ENCODE measurements at regions not wholly inside any gene's neighbourhood (a gene's known extent, or its start where the extent isn't known, plus 50 kb on each side); places are given as distances from the start of the nearest gene placed in this dataset.

- no peak for TF ChIP-seq EP300 (IDR thresholded peaks at IDR 0.05)
- no peak for TF ChIP-seq POLR2A (IDR thresholded peaks at IDR 0.05)
- TF ChIP-seq CTCF (IDR thresholded peaks at IDR 0.05) = no peak
- TF ChIP-seq POLR2AphosphoS5 (IDR thresholded peaks at IDR 0.05) = no peak
These were observed 591.8 kb downstream of the ADGRL2 start for GRCh38 chr1:82392513-82392912.
